GM19238 (cell line): ENCODE measurements at regions not wholly inside any gene's neighbourhood (a gene's known extent, or its start where the extent isn't known, plus 50 kb on each side); places are given as distances from the start of the nearest gene placed in this dataset.

Experiments used
- DNase-seq: peaks from one replicate; pipeline ENCODE4 v3.0.0; 2011; ENCODE audit warnings: low spot score; ENCODE audit not compliant: insufficient read length

DNA sequence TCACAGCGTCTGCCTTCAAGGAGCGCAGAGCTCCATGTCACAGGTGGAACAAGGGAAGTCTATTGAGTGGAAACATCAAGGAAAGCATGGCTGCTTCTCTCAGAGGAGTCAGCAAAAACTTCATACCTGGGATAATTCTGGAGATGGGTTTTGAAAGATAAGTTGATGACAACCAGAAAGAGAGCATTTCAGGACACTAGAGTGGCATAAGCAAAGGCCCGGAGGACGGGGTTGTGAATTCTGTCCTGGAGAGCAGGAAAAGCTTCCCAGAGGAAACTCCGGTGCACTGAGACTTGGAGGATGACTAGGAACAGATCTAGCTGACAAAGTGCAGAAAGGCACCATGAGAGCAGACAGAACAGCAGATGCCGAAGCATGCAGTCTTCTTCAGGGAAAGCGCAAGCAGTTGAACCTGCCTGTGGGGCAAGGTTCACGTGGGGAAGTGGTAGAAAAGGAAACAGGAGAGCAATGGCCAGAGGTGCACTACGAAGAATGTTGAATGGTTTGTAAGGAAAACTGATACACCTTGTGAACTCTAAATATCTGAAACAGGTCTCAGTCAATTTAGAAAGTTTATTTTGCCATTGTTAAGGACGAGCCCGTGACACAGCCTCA is 222.9 kb downstream of the PLPP3 start:
- no peak for DNase-seq

DNA sequence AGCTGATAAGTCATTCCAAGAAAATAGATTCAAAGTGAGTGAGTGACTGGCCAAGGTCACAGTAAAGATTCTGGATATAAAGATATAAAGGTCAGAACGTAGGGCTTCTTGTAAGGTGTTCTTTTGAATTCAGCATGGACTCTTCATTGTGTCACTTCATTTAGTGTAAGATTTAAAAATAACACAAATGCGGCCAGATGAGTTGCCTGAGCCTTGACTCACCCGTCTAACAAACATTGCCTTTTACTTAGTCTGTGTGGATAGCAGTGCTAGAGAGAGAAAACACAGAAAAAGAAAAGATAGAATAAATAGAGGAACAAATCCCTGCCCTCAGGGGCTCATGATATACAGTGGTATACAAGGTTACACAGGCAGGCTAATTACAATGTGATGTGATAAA is 223.4 kb downstream of the PLPP3 start:
- no peak for DNase-seq

DNA sequence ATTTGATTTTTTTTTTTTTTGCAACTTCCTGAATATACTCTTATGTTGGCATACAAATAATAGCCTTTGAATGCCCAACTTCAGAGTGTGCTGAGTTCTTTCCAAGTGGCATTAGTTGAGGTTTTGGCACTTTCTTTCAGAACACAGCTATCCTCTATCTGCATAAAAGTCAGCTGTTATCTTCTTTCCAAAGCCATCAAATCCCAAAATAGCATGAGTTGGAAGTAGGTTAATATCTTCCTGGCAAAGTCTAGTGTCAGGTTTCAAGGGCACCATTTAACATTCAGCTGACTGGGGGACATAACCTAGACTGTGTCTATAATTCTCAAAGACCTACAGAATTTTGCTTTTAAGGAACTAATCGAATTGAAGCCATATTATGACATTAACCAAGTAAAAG is 223.9 kb downstream of the PLPP3 start:
- DNase-seq, result no peak

DNA sequence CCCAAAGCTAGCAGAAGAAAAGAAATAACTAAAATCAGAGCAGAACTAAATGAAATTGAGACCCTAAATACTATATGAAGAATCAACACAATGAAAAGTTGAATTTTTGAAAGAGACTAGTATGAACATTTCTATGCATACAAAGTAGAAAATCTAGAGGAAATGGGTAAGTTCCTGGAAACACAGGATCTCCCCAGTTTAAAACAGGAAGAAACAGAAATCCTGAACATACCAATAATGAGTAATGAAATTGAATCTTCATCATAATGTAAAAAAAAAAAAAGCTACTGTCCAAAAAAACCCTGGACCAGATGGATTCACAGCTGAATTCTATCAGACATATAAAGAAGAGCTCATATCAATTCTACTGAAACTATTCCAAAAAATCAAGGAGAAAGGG is 233.5 kb downstream of the PLPP3 start:
- no peak for DNase-seq

DNA sequence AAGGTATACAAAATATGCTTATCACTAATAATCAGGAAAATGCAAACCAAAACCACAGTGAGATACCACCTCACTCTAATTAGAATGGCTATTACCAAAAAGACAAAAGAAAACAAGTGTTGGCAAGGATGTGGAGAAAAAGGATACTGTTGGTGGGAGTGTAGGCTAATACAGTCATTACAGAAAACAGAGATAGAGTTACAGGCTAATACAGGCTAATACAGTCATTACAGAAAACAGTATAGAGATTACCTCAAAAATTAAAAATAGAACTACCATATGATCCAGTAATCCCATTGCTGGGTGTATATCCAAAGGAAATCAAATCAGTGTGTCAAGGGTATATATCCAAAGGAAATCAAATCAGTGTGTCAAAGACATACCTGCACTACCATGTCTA is 238.4 kb downstream of the PLPP3 start:
- no peak for DNase-seq

DNA sequence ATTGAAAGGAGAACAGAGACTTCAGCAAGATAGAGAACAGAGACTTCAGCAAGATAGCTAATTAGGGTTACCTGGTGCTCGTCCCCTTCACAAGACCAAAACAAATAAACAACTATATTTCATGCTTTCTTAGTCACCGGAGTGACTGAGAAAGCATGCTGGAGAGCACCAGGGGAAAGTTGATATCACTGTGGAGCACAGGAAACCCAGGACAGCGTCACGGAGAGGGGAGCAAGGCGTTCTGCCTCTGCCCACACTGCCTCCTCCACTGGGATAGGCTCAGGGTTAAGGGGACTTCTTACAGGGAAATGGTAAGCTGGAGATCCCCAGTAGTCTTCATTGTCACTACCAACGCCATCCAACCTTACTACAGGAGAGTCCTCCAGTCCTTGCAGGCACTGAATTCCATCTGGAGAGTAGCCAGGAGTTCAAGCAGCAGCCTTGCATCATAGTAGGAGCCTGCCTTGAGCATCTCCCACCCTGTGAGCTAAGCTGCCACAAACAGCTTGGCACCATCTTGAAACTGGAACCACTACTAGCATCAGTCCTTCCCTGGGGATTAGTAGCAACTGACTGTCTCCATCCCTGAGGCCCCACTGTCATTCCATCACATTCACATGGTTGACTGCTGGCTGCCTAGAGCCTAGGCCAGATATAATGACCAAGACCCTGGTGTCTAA is 239.4 kb downstream of the PLPP3 start:
- DNase-seq, result no peak

DNA sequence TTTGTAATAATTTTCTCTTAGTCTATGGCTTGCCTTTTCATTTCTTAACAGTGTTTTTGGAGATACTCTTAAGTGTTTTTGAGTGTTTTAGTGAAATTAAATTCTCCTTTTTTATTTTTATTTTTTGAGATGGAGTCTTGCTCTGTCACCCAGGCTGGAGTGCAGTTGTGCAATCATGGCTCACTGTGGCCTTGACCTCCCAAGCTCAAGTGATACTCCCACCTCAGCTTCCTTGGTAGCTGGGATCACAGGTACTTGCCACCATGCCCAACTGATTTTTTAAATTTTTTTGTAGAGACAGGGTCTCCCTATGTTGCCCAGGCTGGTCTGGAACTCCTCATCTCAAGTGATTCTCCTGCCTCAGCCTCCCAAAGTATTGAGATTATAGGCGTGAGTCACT is 240.3 kb downstream of the PLPP3 start:
- no peak for DNase-seq

DNA sequence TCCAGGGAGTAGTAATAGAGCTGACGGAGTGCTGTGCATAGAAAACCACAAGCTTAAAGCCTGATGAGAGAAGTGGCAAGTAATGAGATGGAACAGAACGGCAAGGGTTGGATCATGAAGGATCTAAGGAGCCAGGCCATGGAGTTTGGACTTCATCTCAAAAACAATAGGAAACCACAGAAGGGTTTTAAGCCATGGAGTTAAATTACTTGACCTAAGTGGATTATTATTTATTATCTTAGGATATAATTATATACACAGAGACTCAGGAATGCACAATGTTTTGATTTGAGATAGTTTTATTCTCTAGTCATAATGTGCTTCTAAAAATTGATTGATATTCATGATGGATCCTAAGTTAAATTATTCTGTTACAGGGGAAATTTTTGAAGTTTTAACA is 242.4 kb downstream of the PLPP3 start:
- DNase-seq, result no peak

DNA sequence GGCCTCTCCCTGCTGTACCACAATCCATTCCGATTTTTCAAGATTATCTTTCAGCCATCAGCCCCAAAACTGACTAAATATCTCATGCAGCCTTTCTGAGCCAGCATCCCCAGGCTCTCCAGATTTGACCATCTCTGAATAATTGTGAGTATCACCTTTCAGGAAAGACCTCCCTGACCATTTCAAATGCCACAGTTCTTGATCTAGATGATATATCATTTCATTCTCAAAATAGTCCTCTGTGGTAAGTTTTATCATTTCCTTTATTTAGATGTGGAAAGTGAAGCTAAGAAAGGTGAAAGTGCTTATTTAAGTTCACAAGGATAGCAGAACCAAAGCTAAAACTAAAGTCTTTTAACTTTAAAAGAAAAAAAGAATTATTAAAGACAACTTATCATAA is 244.0 kb downstream of the PLPP3 start:
- no peak for DNase-seq

DNA sequence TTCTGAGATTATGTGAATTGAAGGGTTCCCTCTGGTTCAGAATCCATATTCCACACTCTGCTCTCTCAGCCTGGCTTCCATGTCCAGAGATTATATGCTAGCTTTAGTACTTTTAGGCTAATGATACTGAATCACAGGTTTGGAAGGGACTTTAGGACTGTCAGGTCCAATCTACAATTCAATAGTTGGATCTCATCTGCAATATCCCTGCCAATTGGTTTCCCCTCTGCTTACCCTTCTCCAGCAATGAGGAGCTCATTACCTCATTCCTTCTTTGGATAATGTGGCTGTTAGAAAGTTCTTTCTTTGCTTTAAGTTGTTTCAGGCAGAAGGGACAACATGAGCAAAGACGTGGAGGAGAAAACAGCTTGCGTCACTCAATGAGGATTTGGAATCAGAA is 245.3 kb downstream of the PLPP3 start:
- no peak for DNase-seq

DNA sequence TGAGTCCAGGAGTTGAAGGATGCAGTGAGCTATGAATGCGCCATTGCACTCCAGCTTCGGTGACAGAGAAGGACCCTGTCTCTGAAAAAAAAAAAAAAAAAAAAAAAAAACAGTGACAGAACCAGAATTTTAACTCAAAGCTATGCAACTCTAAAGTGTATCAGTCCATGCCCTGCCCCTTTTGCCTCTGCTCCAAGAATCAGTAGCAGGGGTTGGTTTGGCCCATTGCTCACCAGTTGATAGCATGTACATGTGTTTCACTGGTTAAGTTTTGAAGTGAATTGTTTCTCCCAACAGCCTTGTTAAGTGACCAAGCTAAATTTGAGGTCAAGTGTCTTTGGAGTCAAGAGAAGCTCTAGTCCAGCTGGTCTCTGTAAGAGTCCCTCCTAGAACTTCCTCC is 245.9 kb downstream of the PLPP3 start:
- no peak for DNase-seq

DNA sequence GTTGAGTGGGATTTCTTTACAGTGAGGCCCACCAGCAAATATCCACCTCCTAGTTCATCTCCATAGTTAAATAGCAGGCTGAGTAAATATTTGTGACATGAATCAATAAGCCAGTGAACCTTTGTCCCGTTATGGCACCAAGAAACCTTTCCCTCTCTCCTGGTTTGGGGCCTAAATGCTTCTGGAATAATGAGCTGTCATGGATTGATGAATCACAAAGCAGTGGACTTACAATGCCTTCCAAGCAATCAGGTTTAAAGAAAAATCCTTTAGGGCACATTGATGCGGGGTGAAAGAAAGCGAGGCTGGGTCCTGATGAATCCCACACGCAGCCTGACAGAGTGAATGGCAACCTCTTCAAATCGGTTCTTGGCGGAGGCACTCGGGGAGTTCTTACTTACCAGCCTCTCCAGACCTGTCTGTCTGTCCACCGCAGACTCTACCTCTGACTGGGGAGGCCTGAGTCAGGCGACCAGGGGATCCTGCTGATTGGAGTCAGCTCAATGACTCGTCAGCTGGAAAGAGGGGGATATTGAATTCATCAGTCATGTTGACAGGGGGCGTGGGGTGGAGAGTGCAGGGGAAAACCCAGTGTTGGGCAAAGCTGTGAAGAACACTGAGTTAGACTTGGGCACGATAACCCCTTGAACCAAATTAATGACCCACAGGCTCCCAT is 247.3 kb downstream of the PLPP3 start:
- no peak for DNase-seq

DNA sequence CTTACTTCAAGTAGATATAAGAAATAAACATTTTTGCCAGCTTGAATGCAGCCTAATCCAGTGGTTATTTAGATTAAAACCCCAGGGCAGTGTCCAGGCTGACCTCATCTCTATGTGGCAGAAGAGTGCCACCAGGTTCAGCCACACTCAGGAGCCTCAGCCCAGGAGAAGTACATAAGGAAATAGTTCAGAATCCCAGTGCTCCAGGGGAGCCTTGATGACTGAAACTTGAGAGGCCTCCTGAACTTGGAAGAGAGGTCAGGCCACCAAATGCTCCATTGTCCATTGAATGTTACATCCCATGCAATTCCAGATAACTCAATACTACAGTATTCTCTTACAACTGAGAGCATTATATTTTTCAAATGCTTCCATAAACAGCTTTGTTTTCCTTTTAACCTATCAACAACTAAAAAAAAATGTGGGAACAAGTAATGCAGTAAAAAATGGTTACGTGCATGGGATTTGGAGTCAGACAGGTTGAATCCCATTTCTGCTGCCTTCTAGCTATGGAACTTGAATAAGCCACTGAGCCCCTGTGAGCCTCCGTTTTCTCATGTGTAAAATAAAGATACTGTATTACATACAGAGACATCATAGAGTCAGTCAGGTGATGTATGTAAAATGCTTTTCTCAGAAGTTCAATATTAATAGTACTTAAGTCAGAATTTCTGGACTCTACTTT is 248.0 kb downstream of the PLPP3 start:
- DNase-seq, result no peak

DNA sequence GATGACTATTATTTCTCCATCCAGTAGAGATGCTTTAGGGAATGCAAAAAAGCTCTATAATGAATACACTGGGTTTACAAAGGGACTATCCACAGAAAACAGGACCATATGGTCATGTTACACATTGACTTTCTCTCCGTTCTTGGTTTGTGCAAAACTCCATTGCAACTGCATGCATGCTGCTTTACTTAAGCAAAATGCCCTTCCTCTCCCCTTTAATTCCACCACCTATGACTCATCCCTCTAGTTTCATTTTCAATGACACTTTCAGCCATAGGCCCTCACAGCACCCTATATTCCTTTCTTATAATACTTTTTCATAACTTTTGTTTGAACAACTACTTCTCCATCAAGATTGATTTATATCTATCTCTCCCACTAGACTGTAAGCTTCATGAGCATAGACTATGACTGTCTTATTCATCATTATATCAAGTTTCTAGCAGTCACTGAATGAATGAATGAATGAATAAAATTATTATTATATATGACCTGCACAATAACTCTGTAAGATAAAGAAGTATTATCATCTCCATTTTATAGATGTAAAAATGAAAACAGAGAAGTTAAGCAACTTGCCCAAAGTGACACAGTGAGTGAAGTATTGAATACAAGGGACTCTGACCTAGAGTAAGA is 248.9 kb downstream of the PLPP3 start:
- DNase-seq, result no peak

DNA sequence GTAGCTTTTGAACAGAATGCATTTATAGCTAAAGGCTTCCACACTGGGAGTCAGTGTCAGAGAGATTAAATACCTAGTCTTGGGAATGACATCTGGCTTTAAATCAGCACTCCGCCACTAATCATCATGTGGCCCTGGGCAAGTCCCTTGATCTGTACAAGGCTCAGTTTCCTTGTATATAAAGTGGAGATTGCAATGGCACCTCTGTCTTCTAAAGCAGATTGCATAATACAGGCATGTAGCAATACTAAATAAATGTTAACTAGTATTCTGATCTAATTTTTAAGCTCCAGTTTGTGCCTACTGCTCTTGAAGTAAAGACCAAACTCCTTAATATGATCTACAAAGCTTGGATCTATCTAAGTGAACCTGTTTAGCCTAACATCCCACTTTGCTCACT is 249.4 kb downstream of the PLPP3 start:
- no peak for DNase-seq

DNA sequence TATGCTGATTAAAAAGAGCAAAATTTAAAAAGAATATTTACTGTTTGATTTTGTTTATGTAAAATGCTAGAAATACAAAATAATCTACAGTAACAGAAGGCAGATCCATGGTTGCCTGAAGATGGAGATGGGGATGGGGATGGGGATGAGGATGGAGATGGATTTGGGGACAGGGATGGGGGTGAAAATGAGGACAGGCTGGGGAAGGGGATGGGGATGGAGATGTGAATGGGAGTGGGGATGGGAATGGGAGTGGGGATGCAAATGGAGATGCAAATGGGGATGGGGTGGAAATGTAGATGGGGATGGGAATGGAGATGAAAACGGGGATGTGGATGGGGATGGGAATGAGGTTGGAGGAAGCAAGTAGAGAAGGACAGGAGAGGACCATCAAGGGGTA is 252.2 kb downstream of the PLPP3 start:
- no peak for DNase-seq

DNA sequence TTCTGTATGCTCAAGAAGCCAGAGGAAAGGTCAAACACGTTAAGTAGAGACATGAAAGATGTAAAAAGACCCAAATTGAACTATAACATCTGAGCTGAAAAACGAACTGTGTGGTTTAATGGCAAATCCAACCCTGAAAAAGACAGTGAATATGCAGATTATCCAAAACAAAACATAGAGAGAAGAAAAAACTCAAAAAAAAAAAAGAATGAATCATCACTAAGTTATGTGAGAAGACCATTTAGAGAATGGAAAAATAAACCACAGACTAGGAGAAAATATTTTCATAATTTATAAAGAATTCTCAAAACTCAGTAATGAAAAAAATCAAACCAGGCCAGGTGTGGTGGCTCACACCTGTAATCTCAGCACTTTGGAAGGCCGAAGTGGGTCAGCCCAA is 253.3 kb downstream of the PLPP3 start:
- DNase-seq, result no peak

DNA sequence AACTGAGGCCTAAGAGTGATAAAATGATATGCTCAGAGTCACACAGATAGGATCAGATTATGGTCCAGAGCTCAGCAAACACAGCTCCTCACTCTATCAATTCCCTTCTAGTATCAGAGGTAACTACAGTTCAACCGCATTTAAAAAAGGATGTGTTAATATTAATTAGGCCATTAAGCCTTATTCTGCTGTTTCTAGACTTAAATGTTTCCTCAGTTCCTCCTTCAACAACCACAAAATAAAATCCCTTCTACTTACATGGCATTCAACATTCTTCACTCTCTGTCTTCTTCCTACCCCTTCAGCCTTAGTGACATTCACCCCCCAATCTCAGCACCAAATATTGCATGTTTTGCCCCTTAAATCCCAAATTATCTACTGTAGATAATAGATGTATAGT is 254.9 kb downstream of the PLPP3 start:
- no peak for DNase-seq

DNA sequence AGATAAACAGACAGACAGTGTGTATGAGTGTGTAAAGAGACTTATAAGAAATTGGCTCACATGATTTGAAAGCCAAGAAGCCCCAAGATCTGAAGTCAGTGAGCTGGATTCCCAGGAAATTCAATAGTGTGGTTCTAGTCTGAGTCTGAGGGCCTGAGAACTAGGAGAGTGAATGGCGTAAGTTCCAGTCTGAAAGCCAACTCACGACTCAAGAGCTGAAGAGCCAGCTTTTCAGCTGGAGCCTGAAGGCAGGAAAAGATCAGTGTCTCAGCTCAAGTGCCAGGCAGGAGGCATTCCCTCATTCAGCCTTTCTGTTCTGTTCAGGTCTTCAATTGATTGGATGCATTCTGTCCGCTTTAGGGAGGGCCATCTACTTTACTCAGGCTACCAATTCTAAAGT is 257.2 kb downstream of the PLPP3 start:
- DNase-seq, result no peak

DNA sequence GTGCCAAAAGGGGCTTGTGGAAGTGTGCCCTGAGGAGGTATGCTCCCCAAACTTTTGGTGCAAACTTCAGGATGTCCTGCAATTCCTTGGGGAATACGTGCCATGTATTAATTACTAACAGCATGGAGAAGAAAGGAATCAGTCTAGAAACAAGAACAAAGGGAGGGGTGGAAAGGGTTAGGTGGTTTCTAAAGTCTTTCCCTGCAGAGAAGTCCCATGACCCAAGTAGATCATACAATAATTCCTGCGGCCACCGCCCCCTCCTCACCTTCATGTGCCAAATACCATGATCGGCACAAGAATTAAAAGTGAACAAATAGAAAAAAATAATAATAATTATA is 258.2 kb downstream of the PLPP3 start:
- no peak for DNase-seq

DNA sequence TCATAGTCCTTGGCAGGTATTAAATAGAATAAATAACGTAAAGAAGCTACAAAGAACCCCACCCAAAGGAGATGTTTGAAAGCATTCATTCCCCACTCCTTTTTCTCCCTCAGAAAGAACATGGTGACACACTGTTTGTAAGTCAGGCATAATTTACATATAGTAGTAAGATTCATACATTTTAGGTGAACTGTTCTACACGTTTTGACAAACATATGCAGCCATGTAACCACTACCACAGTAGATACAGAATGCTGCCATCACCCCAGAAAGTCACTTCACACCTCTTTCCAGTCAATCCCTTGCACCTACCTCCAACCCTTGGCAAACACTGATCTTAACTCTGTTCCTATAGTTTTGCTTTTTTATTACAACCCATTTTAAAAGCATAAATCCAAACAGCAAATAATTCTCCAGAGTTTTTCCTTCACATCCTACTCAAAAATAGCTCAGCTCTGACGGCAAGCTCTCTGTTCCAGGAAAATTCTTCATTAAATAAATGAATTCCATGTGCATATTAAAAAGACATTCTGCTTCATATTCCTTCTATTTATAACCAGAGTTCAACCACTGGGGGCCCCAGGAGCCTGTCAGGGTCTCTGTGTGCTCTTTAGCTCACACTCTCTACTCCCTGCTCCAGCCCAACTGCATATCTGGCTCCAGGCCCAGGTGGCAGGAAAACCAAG is 258.8 kb downstream of the PLPP3 start:
- no peak for DNase-seq

DNA sequence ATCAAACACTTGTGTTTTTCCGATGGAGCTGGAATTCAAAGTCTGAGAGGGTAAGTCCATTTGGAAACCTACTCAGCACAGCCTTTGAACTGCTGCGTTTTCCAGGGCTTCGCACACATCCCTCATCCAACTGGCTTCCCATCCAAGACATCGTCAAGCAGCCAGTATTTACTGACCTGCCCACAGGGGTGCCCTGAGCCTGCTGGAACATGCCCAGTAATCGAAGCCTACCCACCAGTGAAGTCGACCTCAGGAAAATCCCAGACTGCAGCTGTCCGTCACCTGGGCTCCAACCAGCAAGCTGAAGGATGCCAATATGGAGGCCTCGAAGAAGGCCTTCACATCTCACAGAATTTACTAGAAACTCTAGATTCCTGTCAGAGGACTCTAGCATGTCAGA is 261.6 kb downstream of the PLPP3 start:
- no peak for DNase-seq
